Myocyte (in vitro differentiated cells): ENCODE measurements at regions not wholly inside any gene's neighbourhood (a gene's known extent, or its start where the extent isn't known, plus 50 kb on each side); places are given as distances from the start of the nearest gene placed in this dataset.

Experiments
- DNase-seq: peaks from one replicate; pipeline ENCODE4 v3.0.0-alpha.2; 2012; ENCODE audit warnings: low read depth

- DNase-seq = no peak
Observed at GRCh38 chr22:22040908-22041307, 58.3 kb upstream of the TOP3B start.

- DNase-seq = no peak
Observed at GRCh38 chr22:22040472-22040871, 57.9 kb upstream of the TOP3B start.

GRCh38 chr22:22039286-22040074 lies 56.9 kb upstream of the TOP3B start:
- no peak for DNase-seq

GRCh38 chr22:22038178-22038880 lies 55.7 kb upstream of the TOP3B start:
- DNase-seq = no peak

- no peak for DNase-seq
Observed at GRCh38 chr22:22037740-22038139, 55.2 kb upstream of the TOP3B start.

- DNase-seq = no peak
Observed at GRCh38 chr22:22037229-22037628, 54.6 kb upstream of the TOP3B start.

- no peak for DNase-seq
Observed at GRCh38 chr22:22036588-22036987, 54.0 kb upstream of the TOP3B start.

GRCh38 chr22:22035771-22036314 lies 53.3 kb upstream of the TOP3B start:
- no peak for DNase-seq

- no peak for DNase-seq
Observed at GRCh38 chr22:22035203-22035602, 52.6 kb upstream of the TOP3B start.

GRCh38 chr22:22034469-22035132 lies 52.0 kb upstream of the TOP3B start:
- DNase-seq = no peak

GRCh38 chr22:22033803-22034468 lies 51.3 kb upstream of the TOP3B start:
- no peak for DNase-seq

- DNase-seq = no peak
Observed at GRCh38 chr22:22032906-22033802, 50.6 kb upstream of the TOP3B start.

- no peak for DNase-seq
Observed at GRCh38 chr22:22032099-22032905, 49.7 kb upstream of the TOP3B start.
